Spleen (tissue), 11 donors: ENCODE measurements at regions not wholly inside any gene's neighbourhood (a gene's known extent, or its start where the extent isn't known, plus 50 kb on each side); places are given as distances from the start of the nearest gene placed in this dataset.
"Not testable (repeated sequence)": the region's sequence is repeated elsewhere in the genome, so short reads cannot be mapped to it uniquely, and the experiment has no call there.

Experiments
- DNase-seq: peaks from one replicate; pipeline ENCODE4 v3.0.0-alpha.2; 2020
- H3K27ac ChIP-seq, 8 donors: fragments of 200-600 bp; sonication (generic) in 7 of 8; 1 replicate in 4 of 8; 2 replicates in 4 of 8; pipeline versions ENCODE4 v1.5.0 to v1.8.0; 2016 to 2021; ENCODE audit warnings: inconsistent platforms in 4 of 8, mild to moderate bottlenecking in 4 of 8, moderate library complexity in 1 of 8
- H3K27me3 ChIP-seq, 7 donors: fragments of 200-600 bp; sonication (generic) in 6 of 7; replicated peaks in 1 of 7; 1 replicate in 4 of 7; 2 replicates in 3 of 7; pipeline versions ENCODE4 v1.5.0 to v1.8.0; 2016 to 2021; ENCODE audit warnings: inconsistent platforms in 3 of 7, mild to moderate bottlenecking in 1 of 7
- H3K36me3 ChIP-seq, 6 donors: fragments of 200-600 bp; sonication (generic) in 5 of 6; 1 replicate in 4 of 6; 2 replicates in 2 of 6; pipeline versions ENCODE4 v1.5.0 to v1.8.0; 2016 to 2021; ENCODE audit warnings: inconsistent platforms in 2 of 6
- H3K4me1 ChIP-seq, 6 donors: fragments of 200-600 bp; sonication (generic) in 5 of 6; 1 replicate in 3 of 6; 2 replicates in 3 of 6; pipeline versions ENCODE4 v1.5.0 to v1.8.0; 2016 to 2021; ENCODE audit warnings: inconsistent platforms in 3 of 6
- H3K4me3 ChIP-seq, 8 donors: fragments of 200-600 bp; sonication (generic) in 7 of 8; 1 replicate in 4 of 8; 2 replicates in 4 of 8; pipeline versions ENCODE4 v1.5.0 to v1.8.0; 2016 to 2021; ENCODE audit warnings: inconsistent platforms in 4 of 8, mild to moderate bottlenecking in 4 of 8, moderate library complexity in 2 of 8
- H3K9me3 ChIP-seq, 8 donors: fragments of 200-600 bp; sonication (generic) in 7 of 8; 1 replicate in 4 of 8; 2 replicates in 4 of 8; pipeline versions ENCODE4 v1.5.0 to v1.8.0; 2016 to 2021; ENCODE audit warnings: inconsistent platforms in 4 of 8
- POLR2A ChIP-seq, 3 donors: fragments of 450-650 bp; IDR thresholded peaks; one replicate each; pipeline ENCODE4 v1.5.1; 2017; ENCODE audit warnings: antibody characterized with exemption in 3 of 3, mild to moderate bottlenecking in 1 of 3
- POLR2AphosphoS5 ChIP-seq, 3 donors: sonication (generic); formaldehyde crosslinking; IDR thresholded peaks; one replicate each; pipeline ENCODE4 v1.5.1; 2017; ENCODE audit warnings: antibody characterized with exemption in 3 of 3
- WGBS, 5 donors: extraction: QIAGEN DNeasy Blood & Tissue Kit in 3 of 5; methylation state at CpG; one replicate each; pipeline versions ENCODE4 v1.1.5 to v1.1.7; 2013 to 2018; 5-methylcytosine and 5-hydroxymethylcytosine counted together
- intact Hi-C: fragments of 100-400 bp; cut with DNase I; formaldehyde crosslinking; loops from one replicate; pipeline ENCODE4 v1.15.0; 2023; ENCODE audit warnings: low total_unique reads
- TF ChIP-seq, protein P1 (sequence below), 11 experiments: fragments of 200-600 bp in 7 of 11; fragments of 450-650 bp in 4 of 11; sonication (generic) in 4 of 11; IDR thresholded peaks in 8 of 11; conservative IDR thresholded peaks in 3 of 11; 1 replicate in 7 of 11; 2 replicates in 4 of 11; pipeline versions ENCODE4 v1.4.0 to v1.8.0; 2016 to 2021; ENCODE audit warnings: antibody characterized with exemption in 11 of 11, inconsistent platforms in 4 of 11, mild to moderate bottlenecking in 1 of 11
- donor health status: healthy with polysubstance abuse.
- donor health status: DM: no; HTN: no; CAD: no; lungs with moderate emphysema.
- donor health status: DM: no; HTN: no; CAD: no.
- donor health status: Bipolar disorder and iron deficiency.
- donor health status: healthy.
- donor health status: DM: no; HTN: no; CAD: no.
- donor health status: DM: yes; HTN: yes; CAD: no.

GRCh38 chr22:22296047-22296446, 51.5 kb downstream of the VPREB1 start:
- Histone ChIP-seq H3K4me1 (peaks cover 0 to 21% (median 6%) of the 10 kb centered on the region in 6 donors), H3K36me3 (peaks cover 0 to 40% (median 11%) of the 10 kb centered on the region in 6 donors)
- H3K9me3 ChIP-seq, DNase-seq, H3K27ac ChIP-seq, intact Hi-C loops, H3K4me3 ChIP-seq, H3K27me3 ChIP-seq: not testable (repeated sequence)
- 89 to 96% (median 94%) methylated on average over 4 of the region's 4 CpGs for WGBS, 5 donors

DNA sequence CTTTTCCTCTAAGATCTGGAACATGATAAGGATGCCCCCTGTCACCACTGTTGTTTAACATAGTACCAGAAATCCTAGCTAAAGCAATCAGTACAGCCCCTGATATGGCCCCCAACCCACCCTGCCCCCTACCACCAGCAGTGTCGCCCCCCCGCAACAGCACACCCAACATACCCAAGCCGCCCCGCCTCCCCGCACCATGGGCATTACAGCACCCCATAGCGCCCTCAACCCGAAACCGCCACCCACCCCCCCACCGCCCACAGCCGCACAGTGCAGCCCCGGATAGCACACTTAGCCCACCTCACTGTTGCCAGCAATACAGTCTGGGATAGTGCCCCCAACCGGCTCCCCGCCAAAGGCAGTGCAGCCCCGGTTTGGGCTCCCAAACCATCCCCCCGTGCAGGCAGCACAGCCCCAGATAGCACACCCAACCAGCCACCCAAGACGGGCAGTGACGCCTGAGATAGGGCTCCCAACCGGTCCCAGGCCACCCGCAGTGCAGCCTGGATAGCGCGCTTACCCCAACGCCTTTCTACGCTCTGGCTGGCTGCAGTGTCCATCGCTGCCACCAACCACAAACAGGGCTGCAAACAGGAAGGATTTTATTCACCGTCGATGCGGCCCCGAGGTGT, 52.7 kb downstream of the VPREB1 start:
- intact Hi-C loops, H3K27me3 ChIP-seq, DNase-seq, H3K9me3 ChIP-seq: not testable (repeated sequence)
- H3K4me1 ChIP-seq = peaks cover 0 to 21% (median 6%) of the 10 kb centered on the region in 6 donors
- peak overlapping the region in 7 of 8 donors; percentile 35 to 89 (median 86) for H3K27ac ChIP-seq
- peaks cover 0 to 28% (median 8%) of the 10 kb centered on the region in 6 donors for H3K36me3 ChIP-seq
- H3K4me3 ChIP-seq = peak overlapping the region; percentile 66 to 96 (median 78)
- WGBS, 5 donors = 0 to 3% (median 0%) methylated on average over 4 to 28 of the region's 28 CpGs

- H3K9me3 ChIP-seq, intact Hi-C loops, H3K27me3 ChIP-seq: not testable (repeated sequence)
- peak overlapping the region; percentile 69 to 89 (median 84) for H3K27ac ChIP-seq
- TF ChIP-seq POLR2AphosphoS5 (IDR thresholded peaks at IDR 0.05) (peak; percentile 85 to 88 (median 85)), POLR2A (IDR thresholded peaks at IDR 0.05) (peak in 1 of 3 donors; percentile 11)
- TF ChIP-seq, protein P1, sequence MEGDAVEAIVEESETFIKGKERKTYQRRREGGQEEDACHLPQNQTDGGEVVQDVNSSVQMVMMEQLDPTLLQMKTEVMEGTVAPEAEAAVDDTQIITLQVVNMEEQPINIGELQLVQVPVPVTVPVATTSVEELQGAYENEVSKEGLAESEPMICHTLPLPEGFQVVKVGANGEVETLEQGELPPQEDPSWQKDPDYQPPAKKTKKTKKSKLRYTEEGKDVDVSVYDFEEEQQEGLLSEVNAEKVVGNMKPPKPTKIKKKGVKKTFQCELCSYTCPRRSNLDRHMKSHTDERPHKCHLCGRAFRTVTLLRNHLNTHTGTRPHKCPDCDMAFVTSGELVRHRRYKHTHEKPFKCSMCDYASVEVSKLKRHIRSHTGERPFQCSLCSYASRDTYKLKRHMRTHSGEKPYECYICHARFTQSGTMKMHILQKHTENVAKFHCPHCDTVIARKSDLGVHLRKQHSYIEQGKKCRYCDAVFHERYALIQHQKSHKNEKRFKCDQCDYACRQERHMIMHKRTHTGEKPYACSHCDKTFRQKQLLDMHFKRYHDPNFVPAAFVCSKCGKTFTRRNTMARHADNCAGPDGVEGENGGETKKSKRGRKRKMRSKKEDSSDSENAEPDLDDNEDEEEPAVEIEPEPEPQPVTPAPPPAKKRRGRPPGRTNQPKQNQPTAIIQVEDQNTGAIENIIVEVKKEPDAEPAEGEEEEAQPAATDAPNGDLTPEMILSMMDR (IDR thresholded peaks at IDR 0.05 in 8 of 11, conservative IDR thresholded peaks at IDR 0.05 in 3 of 11) = peak in 8 of 11 experiments; percentile 13 to 54 (median 34)
- peak; percentile 92 for DNase-seq
- H3K4me1 ChIP-seq = peaks cover 0 to 21% (median 6%) of the 10 kb centered on the region in 6 donors
- peak overlapping the region; percentile 66 to 96 (median 78) for H3K4me3 ChIP-seq
- WGBS, 5 donors = 0 to 4% (median 1%) methylated on average over 30 to 72 of the region's 72 CpGs
- peaks cover 0 to 21% (median 4%) of the 10 kb centered on the region in 6 donors for H3K36me3 ChIP-seq
Observed at GRCh38 chr22:22297794-22298653, 53.4 kb downstream of the VPREB1 start.

DNA sequence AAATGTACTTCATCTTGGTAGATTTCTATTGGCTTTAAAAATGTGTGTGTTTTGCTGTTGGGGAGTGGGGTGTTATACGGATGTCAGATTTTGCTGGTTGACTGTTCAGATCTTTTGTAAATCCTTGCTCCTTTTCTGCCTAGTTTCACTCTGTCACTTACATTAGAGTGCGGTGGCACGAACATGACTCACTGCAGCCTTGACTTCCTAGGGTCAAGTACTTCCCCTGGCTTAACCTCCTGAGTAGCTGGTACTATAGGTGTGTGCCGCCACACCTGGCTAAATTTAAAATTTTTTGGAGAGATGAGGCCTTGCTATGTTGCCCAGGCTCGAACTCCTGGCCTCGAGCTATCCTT, 54.0 kb downstream of the VPREB1 start:
- H3K27me3 ChIP-seq, intact Hi-C loops, DNase-seq, H3K9me3 ChIP-seq: not testable (repeated sequence)
- Histone ChIP-seq H3K4me3 (peak overlapping the region; percentile 66 to 96 (median 78)), H3K36me3 (peaks cover 0 to 14% (median 1%) of the 10 kb centered on the region in 6 donors), H3K4me1 (peaks cover 0 to 21% (median 6%) of the 10 kb centered on the region in 6 donors), H3K27ac (peak overlapping the region in 6 of 8 donors; percentile 79 to 89 (median 86))
- WGBS, 5 donors = 15 to 40% (median 39%) methylated on average over 3 to 5 of the region's 6 CpGs

- H3K27ac ChIP-seq, H3K9me3 ChIP-seq, H3K4me3 ChIP-seq, DNase-seq, H3K27me3 ChIP-seq, intact Hi-C loops: not testable (repeated sequence)
- Histone ChIP-seq H3K4me1 (peaks cover 0 to 21% (median 6%) of the 10 kb centered on the region in 6 donors), H3K36me3 (peaks cover 0 to 17% (median 7%) of the 10 kb centered on the region in 6 donors)
- WGBS, 5 donors = 89 to 94% (median 92%) methylated on average over 5 of the region's 5 CpGs
Observed at GRCh38 chr22:22300511-22300910, 55.9 kb downstream of the VPREB1 start.

DNA sequence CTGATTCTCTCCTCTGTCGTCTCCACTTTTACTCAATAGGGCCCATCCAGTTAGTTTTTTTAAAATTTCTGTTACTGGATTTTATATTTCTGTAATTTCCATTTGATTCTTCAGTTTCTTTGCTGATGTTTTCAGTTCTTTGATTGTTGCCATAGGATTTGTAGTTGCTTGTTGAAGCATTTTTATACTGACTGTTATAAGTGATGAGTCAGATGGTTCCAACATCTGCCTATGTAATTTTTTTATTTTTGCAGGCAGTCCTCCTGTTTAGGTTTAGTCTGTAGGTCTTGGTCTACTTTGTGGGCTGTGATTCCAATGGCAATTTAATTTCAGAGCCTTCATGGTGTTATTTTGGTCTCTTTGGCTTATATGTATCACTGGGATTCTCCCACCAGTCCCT, 56.4 kb downstream of the VPREB1 start:
- H3K27me3 ChIP-seq, intact Hi-C loops, DNase-seq, H3K9me3 ChIP-seq, H3K27ac ChIP-seq, H3K4me3 ChIP-seq: not testable (repeated sequence)
- Histone ChIP-seq H3K36me3 (peaks cover 0 to 22% (median 10%) of the 10 kb centered on the region in 6 donors), H3K4me1 (peaks cover 0 to 18% (median 6%) of the 10 kb centered on the region in 6 donors)
- WGBS, 5 donors = 92 to 100% (median 95%) methylated on average over 1 of the region's 1 CpG
